GM19463 (cell line): ENCODE measurements at regions not wholly inside any gene's neighbourhood (a gene's known extent, or its start where the extent isn't known, plus 50 kb on each side); places are given as distances from the start of the nearest gene placed in this dataset.
"Not testable (repeated sequence)": the region's sequence is repeated elsewhere in the genome, so short reads cannot be mapped to it uniquely, and the experiment has no call there.

Source experiments
- ATAC-seq: cut with Tn5 transposase; IDR thresholded peaks from one replicate; pipeline ENCODE4 v1.9.1; 2021; ENCODE audit warnings: mild to moderate bottlenecking, moderate library complexity; ENCODE audit not compliant: unreplicated experiment

DNA sequence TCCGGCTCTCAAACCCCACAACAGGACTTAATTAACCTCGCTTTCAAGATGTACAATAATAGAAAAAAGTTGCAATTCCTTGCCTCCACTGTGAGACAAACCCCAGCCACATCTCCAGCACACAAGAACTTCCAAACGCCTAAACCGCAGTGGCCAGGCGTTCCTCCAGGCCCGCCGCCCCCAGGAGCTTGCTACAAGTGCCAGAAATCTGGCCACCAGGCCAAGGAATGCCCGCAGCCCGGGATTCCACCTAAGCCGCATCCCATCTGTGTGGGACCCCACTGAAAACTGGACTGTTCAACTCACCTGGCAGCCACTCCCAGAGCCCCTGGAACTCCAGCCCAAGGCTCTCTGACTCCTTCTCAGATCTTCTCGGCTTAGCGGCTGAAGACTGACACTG, 262.5 kb downstream of the SMARCA2 start:
- not testable (repeated sequence) for ATAC-seq

DNA sequence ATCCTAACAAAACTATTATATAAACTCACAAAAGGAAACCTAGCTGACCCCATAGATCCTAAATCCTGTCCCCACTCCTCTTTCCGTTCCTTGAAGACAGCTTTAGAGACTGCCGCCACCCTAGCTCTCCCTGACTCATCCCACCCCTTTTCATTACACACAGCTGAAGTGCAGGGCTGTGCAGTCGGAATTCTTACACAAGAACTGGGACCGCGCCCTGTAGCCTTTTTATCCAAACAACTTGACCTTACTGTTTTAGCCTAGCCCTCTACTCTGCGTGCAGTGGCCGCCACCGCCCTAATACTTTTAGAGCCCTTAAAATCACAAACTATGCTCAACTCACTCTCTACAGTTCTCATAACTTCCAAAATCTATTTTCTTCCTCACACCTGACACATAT, 264.0 kb downstream of the SMARCA2 start:
- not testable (repeated sequence) for ATAC-seq

DNA sequence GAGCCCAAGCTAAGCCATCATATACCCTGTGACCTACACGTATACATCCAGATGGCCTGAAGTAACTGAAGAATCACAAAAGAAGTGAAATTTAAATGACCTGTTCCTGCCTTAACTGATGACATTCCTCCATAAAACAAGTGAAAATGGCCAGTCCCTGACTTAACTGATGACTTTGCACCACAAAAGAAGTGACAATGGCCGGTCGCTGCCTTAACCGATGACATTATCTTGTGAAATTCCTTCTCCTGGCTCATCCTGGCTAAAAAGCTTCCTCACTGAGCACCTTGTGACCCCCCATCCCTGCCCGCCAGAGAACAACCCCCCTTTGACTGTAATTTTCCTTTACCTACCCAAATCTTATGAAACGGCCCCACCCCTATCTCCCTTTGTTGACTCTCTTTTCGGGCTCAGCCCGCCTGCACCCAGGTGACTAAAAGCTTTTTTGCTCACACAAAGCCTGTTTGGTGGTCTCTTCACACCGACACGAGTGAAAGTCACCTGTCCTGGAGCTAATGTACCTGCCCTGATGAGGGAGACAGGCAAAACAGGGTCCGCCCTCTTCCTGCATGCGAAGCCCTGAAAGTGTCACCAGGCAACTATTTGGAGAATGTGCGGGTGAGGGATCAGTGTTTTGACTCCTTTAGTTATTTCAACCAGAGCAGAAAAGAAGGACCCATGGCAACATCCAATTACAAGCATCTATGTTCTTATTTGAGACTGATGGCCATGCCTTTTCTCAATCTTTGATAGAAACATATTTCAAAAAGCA, 266.1 kb downstream of the SMARCA2 start:
- no peak for ATAC-seq

DNA sequence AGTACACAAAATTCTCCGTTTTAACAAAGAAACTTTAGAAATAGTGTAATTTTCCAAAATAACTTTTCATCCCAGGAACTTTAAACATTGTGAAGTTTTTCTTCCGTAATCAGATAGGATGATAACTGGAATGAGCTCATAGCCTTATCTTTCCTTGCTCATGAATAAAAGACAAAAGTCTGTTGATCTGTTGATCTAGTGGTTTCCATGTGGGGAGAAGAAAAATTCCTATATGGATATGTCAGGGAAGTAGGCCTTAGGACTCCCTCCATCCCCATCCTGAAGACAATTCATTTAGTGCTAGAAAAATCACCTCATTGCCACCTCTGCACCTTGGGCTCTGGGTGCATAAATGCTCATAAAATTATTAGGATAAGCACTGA, 266.6 kb downstream of the SMARCA2 start:
- ATAC-seq: no peak

DNA sequence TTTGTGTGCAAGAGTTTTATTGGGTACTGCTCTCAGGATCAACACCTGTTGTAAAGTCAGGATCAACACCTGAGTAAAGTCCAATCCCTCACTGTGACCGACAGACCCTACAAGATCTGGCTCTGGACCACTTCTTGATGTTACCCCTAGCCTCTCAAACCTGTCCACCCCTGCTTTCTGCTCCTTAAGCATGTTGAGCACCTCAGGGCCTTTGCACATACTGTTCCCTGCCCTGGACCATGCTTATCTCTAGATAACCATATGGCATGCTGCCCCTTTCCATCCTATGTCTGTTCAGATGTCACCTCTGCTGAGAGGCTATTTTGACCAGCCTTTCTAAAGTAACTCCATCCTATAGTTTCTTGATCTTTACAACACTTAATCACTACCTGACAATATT, 269.6 kb downstream of the SMARCA2 start:
- ATAC-seq: no peak

DNA sequence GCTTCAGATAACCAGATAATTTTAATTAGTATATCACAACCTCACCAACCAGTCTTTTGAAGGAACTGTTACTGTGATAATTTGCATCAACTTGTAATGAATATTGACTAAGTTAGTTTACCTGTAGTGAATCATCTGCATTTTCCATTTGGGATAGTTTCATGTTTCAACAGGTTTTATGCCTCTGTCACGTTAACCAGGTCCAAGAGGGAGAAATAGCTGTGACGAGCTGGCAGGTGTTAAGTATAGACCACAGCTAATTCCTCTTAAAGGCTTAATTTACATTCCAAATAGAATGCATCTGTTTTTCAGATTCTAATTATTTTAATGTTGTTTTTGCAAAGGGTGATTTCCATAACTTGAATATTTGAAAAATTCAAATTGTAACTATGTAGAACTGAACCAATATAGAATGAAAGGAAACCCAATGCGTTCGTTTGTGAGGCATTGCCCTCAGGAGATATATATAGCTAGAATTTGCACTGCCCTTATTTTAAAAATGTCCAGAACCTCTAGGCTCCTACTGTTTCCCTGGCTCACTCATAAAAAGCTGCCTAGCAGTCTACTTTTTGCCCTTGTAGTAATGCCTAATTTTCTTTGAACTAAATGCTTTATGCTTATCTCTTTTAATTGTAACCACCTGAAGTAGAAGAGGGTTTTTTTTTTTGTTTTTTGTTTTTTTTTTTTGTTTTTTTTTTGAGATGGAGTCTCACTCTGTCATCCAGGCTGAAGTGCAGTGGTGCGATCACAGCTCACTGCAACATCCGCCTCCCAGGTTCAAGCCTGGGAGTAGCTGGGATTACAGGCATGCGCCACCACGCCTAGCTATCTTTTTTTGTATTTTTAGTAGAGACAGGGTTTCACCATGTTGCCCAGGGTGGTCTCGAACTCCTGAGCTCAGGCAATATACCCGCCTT, 270.5 kb downstream of the SMARCA2 start:
- ATAC-seq: no peak

DNA sequence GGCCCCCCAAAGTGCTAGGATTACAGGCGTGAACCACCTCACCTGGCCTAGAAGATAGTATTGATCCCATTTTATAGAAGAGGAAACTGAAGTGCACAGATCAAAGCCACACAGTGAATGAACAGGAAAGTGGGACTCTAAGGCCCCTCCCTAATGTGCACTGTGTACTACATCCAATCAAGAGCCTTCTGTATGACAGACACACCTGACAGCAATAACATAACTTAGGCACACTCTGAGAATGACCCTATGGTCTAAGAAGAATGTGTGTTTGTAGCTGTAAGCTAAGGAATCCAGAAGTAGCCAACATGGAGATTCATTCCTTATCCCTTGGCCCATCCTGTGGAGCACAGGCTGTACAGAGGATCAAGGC, 271.2 kb downstream of the SMARCA2 start:
- no peak for ATAC-seq

DNA sequence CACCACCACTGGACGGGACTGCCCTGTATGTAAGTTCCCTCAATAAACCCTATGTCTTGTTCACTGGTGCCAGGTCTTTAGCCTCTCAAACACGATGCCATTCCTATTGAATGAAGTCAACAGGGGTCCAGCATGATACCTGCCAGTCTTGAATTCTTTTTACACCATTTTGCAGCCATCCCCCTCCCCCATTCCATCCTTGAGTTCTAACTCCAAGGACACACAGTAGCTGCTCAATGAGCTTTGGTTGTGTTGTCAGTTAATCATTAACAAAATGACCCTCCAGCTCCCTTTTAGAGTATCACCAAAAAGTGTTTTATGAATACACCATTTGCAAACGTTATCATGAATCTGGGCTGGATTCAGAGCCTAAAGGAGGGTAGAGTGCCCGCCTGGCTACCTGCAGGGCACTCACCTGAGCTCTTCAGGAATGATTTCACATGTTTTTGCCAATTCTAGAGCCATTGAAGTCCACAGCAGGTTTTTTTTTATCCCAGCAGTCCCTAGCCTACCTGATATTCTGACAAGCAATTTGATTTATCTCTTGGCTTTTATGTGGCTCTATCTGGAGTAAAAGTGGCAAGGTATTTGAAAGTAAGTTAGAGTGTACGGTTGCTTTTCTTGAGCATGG, 271.8 kb downstream of the SMARCA2 start:
- ATAC-seq: no peak

DNA sequence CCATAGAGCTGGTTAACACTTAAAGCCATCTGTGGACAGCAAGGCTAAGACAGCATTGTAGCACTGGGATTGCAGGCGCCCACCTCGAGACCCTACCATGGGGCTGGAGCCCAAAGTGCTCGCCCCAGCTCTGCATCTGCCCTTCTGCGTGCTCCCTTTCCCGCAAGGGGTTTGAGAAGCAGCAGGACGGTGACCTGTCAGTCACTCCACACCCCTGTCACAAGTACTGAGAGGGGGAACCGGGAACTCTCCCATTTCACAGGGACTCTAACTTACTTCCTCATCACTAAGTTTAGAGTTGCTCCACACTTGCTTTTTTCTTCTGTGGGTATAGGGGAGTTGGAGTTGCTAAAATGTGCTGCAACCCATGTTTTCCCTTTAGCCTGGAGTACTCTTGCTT, 273.2 kb downstream of the SMARCA2 start:
- ATAC-seq: no peak

DNA sequence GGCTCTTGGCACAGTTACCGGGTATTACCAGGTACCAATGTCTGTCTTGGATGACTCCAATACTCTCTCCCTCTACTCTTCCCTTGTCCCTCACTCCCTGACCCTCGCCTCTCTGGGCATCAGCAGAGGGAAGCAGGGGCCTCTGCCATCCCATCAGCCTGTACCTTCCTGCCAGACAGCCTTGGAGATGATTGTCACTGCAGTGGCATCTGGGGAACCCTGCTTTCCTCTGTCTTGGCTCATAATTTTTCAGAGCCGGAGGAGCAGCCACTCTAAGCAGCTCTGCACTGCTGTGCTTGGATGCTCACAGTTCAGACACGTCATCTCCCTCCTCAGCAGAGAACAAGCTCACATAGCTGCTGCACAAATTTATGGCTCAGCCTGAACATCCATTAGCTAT, 274.1 kb downstream of the SMARCA2 start:
- no peak for ATAC-seq

DNA sequence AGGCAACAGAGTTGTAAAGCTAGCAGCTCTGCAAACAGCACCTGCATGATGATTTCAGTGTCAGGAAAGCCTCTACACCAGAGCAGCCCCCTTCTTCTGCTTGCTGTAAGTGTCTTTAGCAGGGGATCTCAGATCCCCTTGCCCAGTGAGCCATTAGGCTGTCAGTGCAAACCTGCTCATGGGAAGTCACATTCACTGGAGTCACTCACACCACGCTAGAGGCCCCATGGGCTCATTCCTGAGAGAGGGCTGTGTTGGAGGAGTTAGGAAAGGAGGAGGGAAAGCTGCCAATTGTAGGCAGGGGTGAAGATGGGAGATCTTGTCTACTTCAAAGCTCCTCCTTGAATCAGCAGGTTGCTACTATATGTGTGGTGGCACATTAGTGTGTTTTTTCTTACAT, 275.2 kb downstream of the SMARCA2 start:
- no peak for ATAC-seq

DNA sequence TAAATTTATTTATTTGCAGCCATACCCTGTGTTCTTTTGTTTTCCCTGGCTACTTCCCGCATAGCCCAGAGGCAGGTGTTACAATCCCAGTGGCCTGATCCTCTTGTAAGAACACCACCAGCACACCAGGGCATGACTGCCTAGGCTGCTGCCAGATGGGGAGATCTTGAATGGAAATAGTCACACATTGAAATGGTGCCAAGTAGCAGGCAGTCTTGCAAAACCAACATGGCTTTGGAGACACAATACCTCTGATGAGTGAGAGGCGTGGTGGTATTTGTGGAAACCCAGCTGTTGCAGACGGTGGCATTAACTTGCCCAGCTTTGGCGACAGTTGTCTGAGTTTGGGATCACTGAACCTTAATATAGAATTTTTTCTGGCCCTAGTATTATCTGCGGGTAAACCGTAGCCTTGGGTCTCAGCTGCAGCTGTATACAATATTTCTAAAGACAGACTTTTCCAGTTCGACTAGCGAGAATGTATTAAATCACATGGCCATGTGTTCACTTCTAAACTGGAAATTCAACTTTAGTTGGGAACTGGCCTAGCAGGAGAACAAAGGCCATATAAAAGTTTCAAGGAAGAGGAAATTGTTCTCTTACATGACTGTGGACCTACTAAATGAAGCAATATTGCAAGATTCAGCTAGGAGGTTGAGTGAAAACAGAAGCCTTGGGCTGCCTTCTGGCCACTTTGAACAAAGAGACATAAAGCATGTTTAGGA, 277.0 kb downstream of the SMARCA2 start:
- no peak for ATAC-seq

DNA sequence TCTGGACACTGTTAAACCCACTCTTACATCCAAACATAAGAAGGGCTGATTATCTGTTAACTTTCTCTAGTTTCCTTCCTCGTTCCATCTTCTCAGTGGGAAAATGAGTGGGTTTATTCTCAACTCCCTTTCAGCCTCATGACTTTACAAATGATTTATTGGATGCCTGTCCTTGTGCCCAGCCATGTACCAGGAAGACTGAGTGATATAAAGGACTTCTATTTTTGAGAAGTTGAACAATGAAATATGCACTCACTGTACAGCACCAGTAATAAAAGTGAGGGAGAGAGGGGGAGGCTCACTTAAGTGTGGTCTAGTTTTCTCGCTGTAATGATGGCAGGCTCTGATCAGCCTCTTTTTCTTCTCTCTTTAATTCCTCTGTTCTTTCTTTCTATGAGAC, 277.6 kb downstream of the SMARCA2 start:
- ATAC-seq: no peak

DNA sequence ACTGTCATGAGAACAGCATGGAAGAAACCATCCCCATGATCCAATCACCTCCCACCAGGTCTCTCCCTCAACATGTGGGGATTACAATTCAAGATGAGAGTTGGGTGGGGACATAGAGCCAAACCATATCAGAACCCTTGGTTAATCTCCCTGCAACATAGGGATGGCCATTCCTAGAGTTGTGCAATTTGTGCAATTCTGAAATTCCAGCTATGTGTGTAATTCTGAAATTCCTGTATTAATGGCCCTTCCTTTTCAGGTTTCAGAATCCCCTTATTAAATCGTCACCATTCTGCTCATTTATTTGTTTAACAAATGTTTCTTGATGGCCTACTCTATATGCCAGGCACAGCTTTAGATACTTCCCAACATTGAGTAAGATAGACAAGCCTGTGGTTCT, 282.6 kb downstream of the SMARCA2 start:
- no peak for ATAC-seq

DNA sequence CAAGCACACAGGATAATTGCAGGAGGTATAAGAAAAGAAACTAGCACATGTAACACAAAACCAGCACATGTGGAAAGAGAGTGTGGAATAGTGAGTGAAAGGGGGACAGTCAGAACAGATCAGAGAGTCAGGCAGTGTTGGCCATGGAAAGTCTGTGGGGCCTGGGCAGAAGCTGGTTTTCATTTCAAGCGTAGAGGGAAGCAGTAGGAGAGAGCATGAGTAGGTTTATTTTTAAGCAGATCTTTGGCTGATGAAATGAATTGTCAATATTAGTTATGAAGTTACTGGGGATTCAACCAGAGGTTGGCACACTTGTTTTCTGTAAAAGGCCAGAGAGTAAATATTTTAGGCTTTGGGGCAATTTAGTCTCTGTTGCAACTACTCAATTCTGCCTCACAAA, 283.1 kb downstream of the SMARCA2 start:
- ATAC-seq: no peak

DNA sequence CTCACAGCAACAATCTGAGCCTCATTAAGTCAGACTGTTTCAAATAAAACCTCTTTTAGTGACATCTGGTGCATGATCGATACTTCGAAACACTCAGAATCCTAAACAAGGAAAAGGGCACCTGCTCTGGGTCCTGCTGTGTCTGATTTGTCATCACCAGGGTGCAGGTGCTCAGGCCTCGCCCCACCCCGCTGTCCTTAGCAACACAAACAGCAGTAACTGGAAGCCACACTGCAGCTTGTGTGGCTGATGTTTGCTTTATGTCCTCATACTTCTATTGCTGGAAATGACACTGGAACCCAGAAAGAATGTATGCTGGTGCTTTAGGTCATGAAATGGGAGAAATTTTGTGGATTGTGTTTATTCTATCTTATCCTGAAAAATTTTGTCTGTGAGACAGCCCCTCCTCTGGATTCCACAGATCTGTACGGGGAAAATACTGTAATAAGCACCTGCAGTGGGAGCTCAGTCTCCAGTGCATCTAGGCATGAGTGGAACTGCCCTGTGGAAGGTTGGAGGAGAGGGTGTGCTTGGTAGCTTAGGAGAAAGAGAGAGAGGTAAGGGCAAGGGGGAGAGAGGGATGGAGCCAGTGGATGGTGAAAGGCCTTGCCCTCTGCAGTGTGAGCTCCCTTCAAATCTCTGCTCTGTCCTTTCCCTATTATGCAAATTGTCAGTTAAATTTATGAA, 284.2 kb downstream of the SMARCA2 start:
- ATAC-seq: no peak

DNA sequence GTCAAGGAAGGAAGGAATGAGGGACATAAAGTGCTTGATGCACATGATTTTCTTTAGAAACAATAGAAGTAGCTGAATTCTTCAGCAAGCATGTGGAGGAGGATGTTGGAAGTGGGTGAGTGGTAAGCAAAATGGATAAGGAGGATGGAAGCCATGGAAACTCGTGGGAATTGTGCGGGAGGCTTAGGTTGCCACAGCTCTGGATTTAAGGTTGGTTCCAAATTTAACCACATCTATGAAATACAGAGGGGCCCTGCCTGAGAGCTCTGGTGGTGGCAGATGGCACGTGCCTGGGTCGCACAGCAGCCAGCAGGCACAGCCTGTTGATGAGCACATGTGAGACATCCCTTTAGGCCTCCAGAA, 284.7 kb downstream of the SMARCA2 start:
- no peak for ATAC-seq

DNA sequence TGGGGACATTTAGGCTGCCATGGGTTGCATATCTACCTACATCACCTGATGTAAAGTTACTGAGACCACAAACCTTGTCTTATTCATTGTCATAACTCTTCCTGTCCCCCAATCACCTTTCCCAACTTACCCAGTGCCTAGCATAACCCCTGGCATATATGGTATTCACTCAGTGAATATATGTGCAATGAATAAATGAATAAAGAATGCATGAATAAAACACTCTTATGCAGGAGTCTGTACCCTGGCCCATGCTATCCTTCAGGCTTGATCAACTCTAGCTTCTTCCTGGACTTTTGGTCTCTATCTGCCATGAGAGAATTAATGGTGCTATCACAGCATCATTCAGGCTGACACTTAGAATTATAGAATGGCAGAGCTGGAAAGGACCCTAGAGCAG, 285.2 kb downstream of the SMARCA2 start:
- no peak for ATAC-seq

DNA sequence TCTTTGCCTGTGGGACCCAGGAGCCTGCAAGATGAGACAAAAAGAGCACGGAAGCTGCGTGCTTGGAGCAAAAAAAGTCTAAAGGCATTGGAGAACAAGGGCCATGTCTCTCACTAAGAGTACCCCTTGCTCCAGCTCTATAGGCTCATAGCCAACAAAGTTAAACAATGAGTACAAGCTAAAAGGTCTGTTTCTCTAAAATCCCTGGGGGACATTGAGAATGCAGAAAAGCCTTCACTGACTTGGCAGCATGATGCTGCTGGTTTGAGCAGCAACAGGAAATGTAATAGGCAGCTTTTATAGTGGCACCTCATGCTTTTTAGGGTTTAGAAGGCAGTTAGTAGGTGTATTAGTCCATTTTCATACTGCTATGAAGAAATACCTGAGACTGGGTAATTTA, 287.5 kb downstream of the SMARCA2 start:
- ATAC-seq: no peak

DNA sequence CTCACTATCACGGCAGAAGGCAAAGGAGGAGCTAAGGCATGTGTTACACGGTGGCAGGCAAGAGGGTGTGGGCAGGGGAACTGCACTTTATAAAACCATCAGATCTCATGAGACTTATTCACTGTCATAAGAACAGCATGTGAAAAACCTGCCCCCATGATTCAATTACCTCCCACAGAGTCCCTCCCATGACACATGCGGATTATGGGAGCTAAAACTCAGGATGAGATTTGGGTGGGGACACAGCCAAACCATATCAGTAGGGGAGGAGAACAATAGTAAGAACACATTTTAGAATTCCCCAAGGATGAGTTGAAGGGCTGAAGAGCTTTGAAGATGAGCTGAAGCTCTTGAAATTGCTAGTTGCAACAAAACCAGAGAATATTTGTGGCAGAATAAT, 287.9 kb downstream of the SMARCA2 start:
- no peak for ATAC-seq

DNA sequence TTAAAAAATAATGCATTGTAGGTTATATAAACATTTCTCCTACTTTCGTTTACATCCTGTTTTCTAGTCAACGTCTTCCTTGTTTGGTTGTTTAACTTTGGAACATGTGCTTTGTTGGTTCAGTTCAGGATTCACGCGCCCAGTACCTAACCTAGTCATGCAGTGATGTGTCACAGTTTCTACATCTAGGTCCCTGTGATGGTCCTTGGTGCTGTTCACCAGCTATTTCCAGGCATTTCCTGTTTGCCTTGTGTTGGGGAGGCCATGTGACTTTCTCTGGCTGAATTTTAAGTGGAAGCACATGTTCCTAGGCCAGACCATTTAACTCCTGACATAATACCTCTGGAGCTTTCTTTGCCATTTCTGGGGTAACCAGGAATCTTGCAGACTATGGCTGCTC, 292.3 kb downstream of the SMARCA2 start:
- no peak for ATAC-seq
